GM12801 (cell line): ENCODE measurements at regions not wholly inside any gene's neighbourhood (a gene's known extent, or its start where the extent isn't known, plus 50 kb on each side); places are given as distances from the start of the nearest gene placed in this dataset.

ENCODE experiments used
- CTCF ChIP-seq: IDR thresholded peaks from one replicate; pipeline ENCODE4 v1.5.1; 2011; ENCODE audit warnings: control low read depth; ENCODE audit not compliant: insufficient read length; ENCODE audit errors: extremely low read depth

GRCh38 chr11:95444309-95445241 is 213.6 kb upstream of the SESN3 start:
- no peak for TF ChIP-seq CTCF

- TF ChIP-seq CTCF = no peak
Observed at GRCh38 chr11:95443386-95443785, 212.4 kb upstream of the SESN3 start.

GRCh38 chr11:95442531-95443050 is 211.6 kb upstream of the SESN3 start:
- TF ChIP-seq CTCF = no peak

- TF ChIP-seq CTCF = no peak
Observed at GRCh38 chr11:95435628-95436353, 204.8 kb upstream of the SESN3 start.

- no peak for TF ChIP-seq CTCF
Observed at GRCh38 chr11:95435192-95435591, 204.2 kb upstream of the SESN3 start.

- TF ChIP-seq CTCF = no peak
Observed at GRCh38 chr11:95434489-95435057, 203.6 kb upstream of the SESN3 start.

GRCh38 chr11:95434009-95434408 is 203.0 kb upstream of the SESN3 start:
- TF ChIP-seq CTCF = no peak
